PC-3 (cell line): ENCODE measurements at regions not wholly inside any gene's neighbourhood (a gene's known extent, or its start where the extent isn't known, plus 50 kb on each side); places are given as distances from the start of the nearest gene placed in this dataset.

Experiments used
- EZH2 ChIP-seq: fragments of 300-600 bp; sonication (generic); IDR thresholded peaks from one replicate; pipeline ENCODE4 v1.6.1; 2017; ENCODE audit warnings: antibody characterized with exemption, mild to moderate bottlenecking, low read length; ENCODE audit not compliant: unreplicated experiment
- EZH2phosphoT487 ChIP-seq: fragments of 300-600 bp; sonication (generic); IDR thresholded peaks from 2 replicates; pipeline ENCODE4 v1.6.1; 2018; ENCODE audit warnings: mild to moderate bottlenecking, antibody characterized with exemption, low read length, borderline replicate concordance
- TF ChIP-seq, protein P1 (sequence below): fragments of 300-600 bp; sonication (generic); conservative IDR thresholded peaks from 2 replicates; pipeline ENCODE4 v1.5.1; 2017; ENCODE audit warnings: antibody characterized with exemption, low read depth, mild to moderate bottlenecking, low read length

- TF ChIP-seq EZH2phosphoT487: no peak
- TF ChIP-seq, protein P1, sequence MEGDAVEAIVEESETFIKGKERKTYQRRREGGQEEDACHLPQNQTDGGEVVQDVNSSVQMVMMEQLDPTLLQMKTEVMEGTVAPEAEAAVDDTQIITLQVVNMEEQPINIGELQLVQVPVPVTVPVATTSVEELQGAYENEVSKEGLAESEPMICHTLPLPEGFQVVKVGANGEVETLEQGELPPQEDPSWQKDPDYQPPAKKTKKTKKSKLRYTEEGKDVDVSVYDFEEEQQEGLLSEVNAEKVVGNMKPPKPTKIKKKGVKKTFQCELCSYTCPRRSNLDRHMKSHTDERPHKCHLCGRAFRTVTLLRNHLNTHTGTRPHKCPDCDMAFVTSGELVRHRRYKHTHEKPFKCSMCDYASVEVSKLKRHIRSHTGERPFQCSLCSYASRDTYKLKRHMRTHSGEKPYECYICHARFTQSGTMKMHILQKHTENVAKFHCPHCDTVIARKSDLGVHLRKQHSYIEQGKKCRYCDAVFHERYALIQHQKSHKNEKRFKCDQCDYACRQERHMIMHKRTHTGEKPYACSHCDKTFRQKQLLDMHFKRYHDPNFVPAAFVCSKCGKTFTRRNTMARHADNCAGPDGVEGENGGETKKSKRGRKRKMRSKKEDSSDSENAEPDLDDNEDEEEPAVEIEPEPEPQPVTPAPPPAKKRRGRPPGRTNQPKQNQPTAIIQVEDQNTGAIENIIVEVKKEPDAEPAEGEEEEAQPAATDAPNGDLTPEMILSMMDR: no peak
- no peak for TF ChIP-seq EZH2
These were observed 1046.7 kb upstream of the B3GALT2 start for GRCh38 chr1:194233069-194233468.
